GM13977 (cell line): ENCODE measurements at regions not wholly inside any gene's neighbourhood (a gene's known extent, or its start where the extent isn't known, plus 50 kb on each side); places are given as distances from the start of the nearest gene placed in this dataset.

Experiments
- DNase-seq: peaks from one replicate; pipeline ENCODE4 v3.0.0; 2012; ENCODE audit warnings: low spot score
- in situ Hi-C: fragments of 300-500 bp; cut with MboI; formaldehyde crosslinking; loops from one replicate; pipeline ENCODE4 v1.12.0; 2022; ENCODE audit warnings: low sequenced_read_pairs, low pct_unique_long_range_greater_than_20kb, mixed read lengths, inconsistent platforms; ENCODE audit not compliant: unreplicated experiment
- TF ChIP-seq, protein P1 (sequence below): IDR thresholded peaks from 2 replicates; pipeline ENCODE4 v1.5.1; 2012; ENCODE audit warnings: mild to moderate bottlenecking, control low read depth; ENCODE audit not compliant: insufficient read depth; ENCODE audit errors: extremely low read depth, missing control alignments

DNA sequence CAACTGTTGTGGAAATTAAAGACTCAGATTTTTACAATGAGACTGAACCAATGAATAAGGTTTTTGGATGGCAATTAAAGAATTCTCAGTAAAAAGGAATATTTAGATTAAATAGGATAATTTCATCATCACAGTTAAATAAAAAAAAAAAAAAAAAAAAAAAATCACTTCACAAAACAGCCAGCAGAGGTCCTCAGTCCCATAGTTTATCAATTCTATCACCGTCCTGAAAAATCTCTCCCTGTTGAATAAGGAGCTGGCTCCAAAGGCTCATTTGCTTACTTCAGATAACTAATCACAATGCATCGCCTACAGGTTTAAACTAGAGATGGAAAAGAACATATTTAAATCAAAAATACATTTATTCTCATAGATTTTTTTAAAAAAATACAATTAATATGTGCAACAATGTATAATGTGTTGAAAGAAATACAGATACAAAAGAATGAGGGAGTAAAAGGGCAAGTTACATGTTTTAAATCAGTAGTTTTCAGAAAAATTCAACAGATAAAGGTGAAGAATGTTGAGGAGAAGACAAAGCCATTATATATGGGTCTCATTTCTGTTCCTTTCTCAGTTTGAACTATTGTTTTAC, 175.8 kb upstream of the CHD1 start:
- in situ Hi-C loops, result no loop called here
- TF ChIP-seq, protein P1, sequence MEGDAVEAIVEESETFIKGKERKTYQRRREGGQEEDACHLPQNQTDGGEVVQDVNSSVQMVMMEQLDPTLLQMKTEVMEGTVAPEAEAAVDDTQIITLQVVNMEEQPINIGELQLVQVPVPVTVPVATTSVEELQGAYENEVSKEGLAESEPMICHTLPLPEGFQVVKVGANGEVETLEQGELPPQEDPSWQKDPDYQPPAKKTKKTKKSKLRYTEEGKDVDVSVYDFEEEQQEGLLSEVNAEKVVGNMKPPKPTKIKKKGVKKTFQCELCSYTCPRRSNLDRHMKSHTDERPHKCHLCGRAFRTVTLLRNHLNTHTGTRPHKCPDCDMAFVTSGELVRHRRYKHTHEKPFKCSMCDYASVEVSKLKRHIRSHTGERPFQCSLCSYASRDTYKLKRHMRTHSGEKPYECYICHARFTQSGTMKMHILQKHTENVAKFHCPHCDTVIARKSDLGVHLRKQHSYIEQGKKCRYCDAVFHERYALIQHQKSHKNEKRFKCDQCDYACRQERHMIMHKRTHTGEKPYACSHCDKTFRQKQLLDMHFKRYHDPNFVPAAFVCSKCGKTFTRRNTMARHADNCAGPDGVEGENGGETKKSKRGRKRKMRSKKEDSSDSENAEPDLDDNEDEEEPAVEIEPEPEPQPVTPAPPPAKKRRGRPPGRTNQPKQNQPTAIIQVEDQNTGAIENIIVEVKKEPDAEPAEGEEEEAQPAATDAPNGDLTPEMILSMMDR, result peak; percentile 54
- no peak for DNase-seq

DNA sequence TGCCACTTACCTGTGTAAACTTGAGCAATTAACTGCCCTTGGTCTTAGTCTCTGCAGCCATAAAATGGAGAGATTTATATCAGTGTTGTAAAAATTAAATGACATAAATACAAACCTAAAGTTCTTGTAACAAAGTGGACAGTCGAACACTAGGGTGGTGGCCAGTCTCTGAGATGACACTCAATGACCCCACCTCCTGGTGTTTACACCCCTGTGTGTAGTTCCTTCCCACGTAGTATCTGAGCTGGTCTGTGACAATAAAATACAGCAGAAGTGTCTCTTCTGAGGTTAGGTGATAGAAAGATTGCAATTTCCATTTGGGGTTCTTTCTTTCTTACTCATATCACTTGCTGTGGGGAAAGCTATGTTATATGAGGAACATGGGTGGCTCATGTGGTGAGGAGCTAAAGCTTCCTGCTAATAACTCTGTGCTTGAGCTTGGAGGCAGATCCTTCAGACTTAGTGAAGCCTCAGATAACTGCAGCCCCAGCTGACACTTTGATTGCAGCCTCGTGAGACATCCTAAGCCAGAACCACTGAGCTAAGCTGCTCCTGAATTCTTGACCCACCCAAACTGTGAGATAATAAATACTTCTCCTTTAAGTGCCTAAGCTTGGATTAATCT, 173.4 kb upstream of the CHD1 start:
- DNase-seq, result no peak
- in situ Hi-C loops, result no loop called here
- TF ChIP-seq, protein P1, result no peak

DNA sequence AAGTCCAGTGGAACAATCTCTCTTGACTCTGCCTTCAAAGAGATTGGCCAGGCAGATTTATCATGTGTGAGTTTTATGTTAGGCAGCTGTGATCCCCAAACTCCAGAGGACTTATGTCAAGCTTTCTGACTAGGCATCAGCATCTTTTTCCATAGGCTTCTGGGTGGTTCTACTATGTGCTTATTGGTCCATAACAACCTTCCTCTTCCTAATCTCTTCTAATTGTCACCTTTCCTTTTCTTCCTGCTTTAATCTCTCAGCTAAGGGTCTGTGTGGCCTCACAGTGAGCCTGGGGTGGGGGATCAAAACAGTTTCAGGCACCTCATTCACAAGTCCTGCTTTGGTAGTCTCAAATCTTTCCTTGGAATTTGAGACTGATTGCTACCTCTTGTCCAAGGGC, 170.9 kb upstream of the CHD1 start:
- in situ Hi-C loops, result no loop called here
- DNase-seq, result no peak
- TF ChIP-seq, protein P1, result no peak

DNA sequence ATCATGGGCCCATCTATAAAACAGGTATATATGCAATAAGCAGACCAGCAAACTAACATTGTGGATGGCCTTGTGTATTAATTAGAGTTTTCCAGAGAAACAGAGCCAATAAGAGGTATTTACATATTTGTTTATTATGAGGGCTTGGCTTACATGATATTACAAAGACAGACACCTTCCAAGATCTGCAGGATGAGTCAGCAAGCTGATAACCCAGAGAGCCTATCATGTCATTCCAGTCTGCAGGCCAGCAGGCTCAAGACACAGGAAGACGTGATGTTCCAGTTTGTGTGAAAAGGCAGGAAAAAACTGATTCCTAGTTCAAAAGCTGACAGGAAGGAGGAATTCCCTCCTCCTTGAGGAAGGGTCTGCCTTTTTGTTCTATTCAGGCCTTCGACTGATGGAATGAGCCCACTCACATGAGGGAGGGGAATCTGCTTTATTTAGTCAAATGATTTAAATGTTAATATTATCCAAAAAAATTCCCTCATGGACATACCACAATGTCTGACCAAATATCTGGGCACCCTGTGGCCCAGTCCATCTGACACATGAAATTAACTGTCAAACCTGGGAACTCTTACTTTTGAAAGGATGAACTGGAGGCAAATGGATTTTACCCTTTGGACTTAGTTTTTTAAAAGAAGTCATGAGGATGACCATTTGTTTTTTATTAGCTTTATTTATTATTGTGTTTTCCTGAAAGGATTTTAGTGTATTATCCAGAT, 161.2 kb upstream of the CHD1 start:
- TF ChIP-seq, protein P1, result no peak
- in situ Hi-C loops, result no loop called here
- DNase-seq, result no peak

DNA sequence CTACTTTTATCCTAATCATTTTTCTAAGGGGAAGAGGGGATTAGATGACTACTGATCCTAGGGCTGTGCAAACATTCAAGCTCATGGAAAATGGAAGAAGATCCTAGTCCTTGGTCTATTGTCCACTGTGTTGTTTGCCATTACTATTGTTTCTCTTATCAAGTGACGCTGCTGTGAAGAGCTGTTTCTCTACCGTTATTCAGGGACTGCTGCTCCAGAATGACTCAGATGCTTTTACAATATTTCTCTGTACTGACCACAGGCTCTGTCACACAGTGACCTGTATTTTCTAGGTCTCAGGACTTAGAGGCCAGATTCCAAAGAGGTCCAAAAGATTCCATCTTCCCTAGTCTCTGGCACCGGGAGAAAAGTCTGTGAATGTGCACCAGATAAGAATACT, 159.5 kb upstream of the CHD1 start:
- TF ChIP-seq, protein P1, result no peak
- DNase-seq, result no peak
- in situ Hi-C loops, result no loop called here

DNA sequence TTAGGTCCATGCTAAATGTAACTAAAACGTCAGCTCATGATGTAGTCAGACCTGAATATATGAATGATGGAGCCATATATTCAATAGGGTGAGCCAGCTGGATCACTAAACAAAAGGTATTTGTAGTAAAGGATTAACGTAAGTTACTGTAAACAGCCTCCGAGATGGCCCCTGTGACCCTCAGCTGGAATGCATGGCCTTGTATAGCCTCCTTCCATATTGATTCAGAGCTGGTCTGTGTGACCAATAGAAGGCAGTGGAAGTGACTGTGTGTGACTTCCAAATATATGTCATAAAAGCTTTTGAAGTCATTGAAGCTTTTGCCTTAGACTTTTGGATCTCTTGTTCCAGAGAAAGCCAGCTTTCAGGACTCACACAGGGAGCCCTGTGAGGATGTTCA, 154.4 kb upstream of the CHD1 start:
- in situ Hi-C loops, result no loop called here
- DNase-seq, result no peak
- TF ChIP-seq, protein P1, result no peak
